ENCODE measurements at regions not wholly inside any gene's neighbourhood (a gene's known extent, or its start where the extent isn't known, plus 50 kb on each side); places are given as distances from the start of the nearest gene placed in this dataset.
"Not testable (repeated sequence)": the region's sequence is repeated elsewhere in the genome, so short reads cannot be mapped to it uniquely, and the experiment has no call there.

DNA sequence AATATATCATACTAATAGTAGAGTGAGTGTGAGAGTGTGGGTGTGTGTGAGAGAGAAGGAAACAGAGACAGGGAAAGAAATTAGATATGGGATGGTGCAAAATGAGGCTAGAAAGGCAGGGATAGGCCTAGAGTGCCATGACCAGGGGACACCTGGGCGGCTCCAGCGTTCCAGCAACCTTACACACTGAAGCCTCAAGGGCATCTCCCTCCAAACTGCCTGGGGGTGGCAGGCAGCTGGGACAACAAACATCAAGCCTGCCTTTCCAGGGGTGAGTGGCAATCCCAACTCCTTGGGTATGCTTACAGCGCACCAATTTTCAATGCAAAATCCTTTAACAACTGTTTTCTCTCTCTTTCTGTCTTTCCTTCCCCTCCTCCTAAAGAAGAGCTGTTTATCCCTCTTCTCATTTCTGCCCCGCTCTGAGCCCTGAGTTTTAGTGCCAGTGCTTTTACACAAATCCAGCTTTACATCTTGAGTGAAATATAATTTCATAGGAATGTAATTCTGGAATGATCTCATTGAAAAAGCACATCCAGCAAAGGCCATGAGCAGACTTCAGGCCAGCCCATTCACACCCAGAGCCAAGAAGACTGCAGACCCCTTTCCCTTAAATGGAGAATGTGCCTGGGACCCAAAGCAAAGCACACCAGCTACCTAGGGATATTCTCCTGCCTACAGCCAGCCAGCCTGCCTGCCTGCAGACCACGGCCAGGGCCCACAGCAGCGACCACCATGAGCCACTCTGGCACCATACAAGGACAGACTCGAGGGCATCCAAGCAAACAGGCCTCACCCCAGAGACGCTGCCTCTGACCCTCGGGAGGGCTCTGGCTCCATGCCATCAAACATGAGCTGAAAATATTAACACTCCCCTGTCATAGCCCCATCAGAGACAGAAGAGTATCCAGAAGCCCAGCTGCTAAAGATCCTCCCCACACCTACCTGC lies 90.3 kb downstream of the RPL27A start:
- no peak for DNase-seq (ENCODE audit: low spot score)

DNA sequence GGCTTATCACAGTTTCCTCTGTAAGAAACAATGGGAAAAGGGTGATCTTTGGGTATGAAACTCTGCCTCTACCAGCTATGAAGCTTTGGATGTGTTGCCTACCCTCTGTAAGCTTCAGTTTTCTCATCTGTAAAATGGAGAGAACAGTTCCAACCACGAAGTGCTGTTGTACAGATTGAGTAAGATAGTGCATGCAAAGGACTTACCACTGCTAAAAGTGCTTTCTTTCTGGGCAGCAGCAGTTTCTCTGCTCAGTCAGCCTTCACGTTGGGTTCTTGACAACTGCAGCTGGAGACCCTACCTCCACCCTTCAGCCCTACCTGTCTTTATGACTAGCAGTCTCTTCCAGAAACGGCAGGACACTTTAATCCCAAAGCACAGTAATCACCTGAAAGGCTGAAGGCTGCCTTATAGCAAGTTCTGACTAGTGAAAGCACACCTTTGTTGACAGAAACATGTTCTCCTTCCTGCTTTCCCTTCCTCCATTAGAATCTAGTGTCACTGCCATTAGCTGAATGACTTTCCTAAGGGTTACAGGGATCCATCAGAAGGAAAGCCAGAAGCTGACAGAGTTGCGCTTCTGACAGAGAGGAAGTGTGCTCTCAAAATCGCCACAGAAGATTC lies 91.4 kb downstream of the RPL27A start:
- DNase-seq (ENCODE audit: low spot score): no peak

DNA sequence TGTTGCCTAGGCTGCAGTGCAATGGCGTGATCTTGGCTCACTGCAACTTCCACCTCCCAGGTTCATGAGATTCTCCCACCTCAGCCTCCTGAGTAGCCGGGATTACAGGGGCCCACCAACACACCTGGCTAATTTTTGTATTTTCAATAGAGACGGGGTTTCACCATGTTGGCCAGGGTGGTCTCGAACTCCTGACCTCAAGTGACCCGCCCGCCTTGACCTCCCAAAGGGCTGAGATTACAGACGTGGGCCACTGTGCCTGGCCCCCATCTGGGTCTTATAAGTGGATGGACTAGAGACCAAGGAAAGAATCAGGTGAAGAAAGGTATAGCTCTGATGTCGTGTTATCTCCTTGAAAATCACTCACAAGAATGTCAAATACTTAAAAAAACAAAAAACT lies 92.3 kb downstream of the RPL27A start:
- not testable (repeated sequence) for DNase-seq (ENCODE audit: low spot score)

DNA sequence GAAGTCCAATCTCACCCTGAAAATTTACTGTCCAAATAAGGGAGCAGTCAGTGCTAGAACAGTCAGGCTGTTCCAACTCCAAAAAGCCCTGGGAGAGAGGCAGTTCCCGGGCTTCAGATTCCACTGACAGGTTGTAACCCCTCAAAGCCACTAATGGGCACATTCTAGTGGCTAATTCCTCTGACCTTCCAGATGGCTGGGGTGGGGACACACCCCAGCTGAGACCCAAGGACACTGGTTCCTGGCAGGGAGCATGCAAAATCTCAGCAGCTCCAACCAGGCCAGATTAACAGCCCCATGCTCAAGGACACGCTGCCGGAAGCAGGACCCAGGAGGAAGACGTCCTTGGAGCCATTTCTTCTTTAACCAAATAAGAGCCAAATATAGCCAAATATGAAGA lies 92.7 kb downstream of the RPL27A start:
- DNase-seq (ENCODE audit: low spot score): no peak

DNA sequence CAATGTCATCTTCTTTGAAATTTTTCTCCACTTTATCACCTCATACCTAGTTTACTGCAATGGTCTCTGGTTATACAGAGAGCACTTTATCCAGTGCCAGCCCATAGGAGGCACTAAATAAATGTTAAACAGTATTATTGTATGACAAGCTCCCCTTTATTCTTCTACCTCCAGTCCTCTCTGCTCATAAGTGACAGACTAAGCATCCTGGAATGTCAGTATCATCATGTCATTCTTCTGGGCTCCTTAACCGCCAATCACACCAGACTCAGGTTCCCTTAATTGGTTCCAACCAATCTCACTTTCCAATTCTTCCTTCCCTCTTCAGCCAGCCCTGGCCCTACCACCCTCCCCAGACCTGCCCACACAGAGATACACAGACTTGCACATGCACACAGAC lies 93.1 kb downstream of the RPL27A start:
- no peak for DNase-seq (ENCODE audit: low spot score)

DNA sequence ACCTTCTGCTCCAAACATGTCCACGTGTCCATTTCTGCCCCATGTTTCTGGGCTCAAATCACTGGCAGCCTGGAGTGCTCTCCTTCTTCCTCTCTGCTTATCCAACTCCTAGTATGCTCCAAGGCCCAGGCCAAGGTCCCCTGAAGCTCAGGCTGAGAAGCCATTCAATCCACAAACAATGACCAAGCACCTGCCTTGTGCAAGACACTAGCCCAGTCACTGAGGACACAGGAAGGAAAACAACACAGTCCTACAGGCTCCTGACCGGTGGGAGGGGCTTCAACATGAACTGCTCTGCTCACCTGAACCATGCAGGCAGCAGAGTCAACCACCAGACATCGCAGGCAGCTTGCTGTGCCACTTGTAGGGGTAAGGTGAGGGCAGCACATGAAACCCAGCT lies 93.6 kb downstream of the RPL27A start:
- no peak for DNase-seq (ENCODE audit: low spot score)

DNA sequence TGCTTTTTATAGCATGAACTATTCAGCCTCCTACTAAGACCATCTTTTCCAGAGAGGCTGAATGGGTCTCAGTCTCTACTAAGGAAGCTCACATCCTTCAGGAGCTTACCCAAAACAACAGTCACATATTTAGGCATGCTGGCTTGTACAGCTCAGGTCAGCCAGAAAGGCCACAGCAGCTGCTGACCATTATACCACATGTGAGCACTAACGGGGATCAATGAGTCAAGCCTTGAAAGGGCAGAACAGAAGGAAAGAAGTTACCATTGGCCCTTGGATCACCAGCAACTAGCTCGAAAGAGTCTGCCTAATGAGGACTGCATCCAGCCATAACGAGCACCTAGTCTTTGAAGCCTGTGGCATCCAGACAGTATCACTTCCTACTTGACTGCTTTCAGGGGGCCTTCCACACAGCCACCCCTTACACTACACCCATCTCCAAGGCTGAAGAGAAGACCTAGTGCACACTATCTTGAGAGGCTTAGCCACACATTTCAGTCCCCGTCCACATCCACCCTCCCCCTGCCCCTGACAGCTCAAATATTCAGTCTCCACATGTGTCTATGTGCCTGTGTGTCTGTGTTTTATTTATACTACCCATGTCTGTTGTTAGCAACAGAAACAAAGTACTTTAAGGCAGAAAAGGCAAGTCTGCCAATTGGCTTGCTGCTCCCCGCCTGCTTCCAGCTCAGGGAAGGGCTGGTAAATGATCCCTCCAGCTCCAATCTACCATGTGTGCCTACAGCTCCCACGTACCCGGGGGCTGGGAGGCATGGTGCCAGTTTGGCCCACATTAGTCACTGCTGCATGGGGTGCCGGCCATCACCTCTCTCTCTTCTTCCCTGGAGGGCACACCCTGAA lies 95.5 kb downstream of the RPL27A start:
- DNase-seq (ENCODE audit: low spot score): no peak

DNA sequence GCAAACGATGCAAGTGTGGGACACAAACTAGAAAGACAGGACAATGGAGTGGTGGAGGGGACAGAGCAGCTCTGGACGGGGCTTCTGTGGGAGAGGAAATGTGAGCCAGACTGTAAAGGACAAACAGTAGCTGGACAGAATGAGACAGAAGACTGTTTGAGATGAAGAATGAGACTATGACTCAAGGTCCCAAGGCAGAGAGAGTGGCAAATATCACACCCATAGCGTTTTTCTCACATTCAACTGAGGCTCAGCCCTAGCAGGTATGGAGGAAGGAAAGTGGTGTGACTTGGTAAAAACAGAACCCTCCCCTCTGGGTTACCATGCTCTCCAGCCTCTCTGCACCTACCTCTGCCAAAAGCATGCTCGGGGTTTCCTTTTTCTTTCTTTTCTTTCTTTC lies 96.5 kb downstream of the RPL27A start:
- no peak for DNase-seq (ENCODE audit: low spot score)

DNA sequence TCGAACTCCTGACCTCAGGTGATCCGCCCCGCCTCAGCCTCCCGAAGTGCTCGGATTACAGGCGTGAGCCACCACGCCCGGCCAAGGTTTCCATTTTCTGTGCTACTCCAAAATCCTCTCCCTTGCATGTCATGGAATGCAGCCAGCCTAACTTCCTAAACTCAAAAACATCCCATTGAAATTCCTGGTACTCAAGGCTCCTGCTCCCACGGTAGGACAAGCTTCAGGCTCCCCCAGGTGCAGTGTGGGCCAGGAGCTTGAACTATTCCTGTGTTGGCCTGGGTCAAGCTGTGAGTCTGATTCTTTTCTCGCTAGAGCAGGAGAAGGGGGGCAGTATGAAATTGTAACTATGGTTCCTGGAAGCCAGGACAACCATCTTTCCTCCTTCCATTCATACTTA lies 97.1 kb downstream of the RPL27A start:
- DNase-seq (ENCODE audit: low spot score): no peak

DNA sequence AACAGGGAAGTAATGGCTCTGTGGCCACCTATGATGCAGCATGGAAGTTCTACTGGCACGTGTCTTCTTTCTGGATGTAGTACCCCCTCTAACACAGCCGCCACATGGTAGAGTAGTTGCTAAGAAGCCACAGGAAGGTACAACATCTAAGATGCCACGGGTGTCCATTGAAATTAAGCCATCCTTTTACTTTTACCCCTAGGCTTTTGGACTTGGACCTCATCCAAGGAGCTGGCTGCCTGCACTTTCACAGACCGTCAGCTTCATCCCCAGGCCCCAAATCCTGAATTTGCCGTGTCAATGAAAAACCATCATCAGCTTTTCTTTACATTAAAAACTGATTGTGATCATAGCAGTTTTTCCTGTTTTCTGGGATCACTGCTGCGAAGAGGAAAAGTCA lies 102.4 kb downstream of the RPL27A start:
- DNase-seq (ENCODE audit: low spot score): no peak

DNA sequence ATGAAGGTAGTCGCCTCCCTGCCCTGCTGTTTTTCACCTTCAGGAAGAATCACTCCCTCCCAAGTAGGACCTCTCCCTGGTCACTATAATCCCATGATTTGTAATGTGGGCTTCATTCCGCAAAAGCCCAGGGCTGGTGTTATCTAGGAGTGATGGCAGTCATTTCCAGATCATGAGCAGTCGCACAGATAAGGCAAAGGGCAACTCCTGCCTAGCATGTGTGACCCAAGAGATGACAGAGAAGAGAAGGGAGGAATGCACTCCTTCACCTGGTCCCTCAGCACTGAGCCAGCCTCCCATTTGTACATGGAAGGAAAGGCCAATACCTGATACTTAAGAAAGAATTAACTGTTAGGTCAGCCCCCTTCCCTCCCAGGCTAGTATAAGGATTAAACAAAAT lies 102.9 kb downstream of the RPL27A start:
- DNase-seq (ENCODE audit: low spot score): no peak

DNA sequence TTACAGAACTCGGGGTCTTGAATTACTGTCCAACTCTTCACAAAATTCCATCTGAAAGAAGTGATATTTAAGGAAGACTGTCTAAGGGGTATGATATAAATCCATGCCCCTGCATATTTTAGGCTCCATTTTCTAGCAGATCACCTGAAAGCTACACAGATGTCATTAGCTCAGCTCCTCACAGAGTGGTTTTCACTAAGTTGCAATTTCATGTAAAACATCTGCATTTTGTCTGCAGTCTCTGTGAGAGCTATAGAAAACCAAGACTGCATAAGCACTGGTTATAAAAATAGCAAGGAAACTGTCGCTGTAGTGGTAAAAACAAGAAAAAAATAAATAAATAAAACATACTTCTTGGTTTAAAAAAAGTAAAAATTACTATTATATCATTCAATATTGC lies 103.4 kb downstream of the RPL27A start:
- DNase-seq (ENCODE audit: low spot score): no peak

DNA sequence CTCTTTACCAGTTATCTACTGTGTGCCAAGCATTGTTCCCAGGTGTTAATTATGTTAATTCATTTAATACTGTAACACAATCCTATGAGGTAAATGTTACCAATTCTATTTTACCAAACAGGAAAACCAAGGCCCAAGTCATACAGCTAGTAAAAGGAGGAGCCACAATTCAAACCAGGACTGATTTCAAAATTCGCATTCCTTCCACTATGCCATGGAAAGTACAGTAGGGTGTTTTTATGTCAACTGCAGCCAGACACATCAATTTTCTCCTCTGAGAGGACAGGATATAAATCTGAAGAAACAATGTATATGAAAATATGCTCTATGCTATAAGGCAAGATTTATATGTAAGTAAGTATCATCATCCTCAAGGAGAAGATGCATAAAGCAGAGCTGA lies 104.3 kb downstream of the RPL27A start:
- DNase-seq (ENCODE audit: low spot score): no peak

DNA sequence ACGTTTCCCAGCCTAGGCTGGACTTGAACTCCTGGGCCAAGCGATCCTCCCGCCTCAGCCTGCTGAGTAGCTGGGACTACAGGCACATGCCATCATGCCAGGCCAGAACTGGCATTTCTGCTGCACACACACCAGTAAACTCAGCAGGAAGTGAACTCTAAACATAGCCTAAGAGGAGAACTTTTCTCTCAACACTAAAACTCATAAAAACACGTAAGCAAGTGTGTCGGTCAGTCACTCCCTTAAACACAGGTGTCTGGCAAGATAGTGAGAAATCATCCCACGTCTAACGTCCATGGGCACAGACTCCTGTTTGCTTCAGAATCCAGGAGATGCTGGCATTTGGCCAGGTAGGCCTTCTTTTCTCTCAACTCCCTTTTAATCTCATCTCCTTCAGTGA lies 104.8 kb downstream of the RPL27A start:
- no peak for DNase-seq (ENCODE audit: low spot score)

DNA sequence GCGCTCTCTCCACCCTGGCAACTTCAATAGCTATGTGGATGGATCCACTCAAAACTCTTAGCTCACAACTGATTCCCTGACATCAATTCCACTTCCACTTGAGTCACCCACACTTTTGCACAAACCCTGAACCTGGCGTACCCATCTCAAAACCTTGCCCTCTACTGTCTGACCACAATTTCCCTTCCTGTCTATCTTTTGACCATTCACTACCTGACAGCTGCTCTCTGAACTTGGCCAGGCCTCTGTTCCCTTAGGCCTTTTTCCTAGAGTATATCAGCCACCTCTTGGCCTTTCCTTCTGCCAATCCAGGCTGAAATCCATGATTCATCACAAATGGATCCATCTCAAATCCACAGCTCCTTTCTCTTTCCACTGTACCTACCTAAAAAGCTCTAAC lies 106.0 kb downstream of the RPL27A start:
- DNase-seq (ENCODE audit: low spot score): no peak

DNA sequence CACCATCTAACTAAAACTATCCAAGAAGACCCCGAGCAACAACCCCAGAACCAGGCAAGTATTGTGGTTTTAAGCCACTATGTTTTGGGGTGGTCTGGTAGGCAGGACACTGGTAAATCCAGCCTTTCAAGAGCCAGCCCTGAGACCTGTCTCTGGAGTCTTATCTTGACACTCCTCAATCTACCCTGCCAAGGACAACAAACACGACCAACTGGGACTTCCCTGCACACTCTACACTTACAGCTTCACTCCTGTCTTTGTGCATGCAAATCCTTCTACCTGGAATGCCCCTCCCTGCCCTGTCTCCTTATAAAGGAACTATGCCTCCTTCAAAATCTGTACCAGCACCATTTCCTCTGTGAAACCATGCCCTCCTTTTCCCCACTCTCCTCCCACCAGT lies 107.3 kb downstream of the RPL27A start:
- DNase-seq (ENCODE audit: low spot score): no peak

DNA sequence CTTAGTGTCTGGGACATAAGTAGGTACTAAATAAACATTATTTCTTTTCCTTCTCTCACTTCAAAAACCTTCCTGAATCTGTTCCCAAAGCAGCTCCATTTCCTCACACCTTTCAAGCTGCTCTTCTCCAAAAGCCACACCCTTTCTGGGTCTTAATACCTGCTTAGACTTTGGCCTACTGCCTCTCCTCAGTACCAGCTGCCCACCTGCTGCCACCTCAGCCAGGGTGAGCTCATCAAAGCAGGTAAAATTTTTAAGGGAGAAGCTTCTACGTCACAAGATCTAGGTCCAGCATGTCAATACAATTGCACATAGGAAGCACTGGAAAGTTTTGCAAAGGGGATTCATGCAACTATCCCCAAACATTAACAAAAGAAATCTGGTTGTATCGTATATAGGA lies 108.4 kb downstream of the RPL27A start:
- DNase-seq (ENCODE audit: low spot score): no peak

DNA sequence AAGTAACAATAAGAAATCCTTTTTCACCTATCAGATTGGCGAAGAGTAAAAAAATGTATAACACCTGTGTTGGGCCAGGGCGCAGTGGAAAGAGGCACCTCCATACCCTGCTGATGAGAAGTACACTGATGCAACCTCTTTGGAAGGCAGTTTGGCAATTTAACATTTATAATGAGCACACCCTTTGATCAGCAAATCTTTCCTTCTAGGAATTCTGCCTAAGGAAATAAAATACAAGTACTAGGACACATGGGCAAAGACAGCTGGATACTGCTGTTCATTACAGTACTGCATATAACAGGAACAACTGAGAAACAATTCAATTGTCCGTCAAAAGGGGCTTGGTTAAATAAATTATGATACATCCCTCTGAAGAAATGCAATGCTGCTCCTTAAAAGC lies 110.1 kb downstream of the RPL27A start:
- no peak for DNase-seq (ENCODE audit: low spot score)

DNA sequence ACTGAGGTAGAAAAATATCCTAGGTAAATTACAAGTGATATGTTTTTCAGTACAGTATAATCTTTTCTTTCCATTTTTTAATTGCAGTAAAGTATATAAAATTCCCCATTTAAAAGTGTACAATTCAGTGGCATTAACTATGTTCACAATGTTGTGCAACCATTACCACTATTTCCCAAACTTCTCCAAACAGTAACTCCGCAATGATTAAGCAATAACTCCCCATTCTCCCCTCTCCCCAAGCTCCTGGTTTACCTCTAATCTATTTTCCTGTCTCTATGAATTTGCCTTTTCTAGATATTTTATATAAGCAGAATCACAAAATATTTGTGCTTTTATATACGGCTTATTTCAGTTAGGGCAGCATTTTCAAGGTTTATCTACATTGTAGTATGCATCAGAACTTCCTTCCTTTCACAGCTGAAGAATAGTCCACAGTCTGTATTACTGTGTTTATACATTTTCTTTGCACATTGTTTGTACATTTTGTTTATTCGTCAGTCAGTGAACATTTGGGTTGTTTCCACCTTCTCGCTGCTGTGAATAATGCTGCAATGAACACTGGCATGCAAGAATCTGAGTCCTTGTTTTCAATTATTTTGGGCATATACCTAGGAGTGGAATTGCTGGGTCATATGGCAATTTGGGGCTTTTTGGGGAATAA lies 110.7 kb downstream of the RPL27A start:
- DNase-seq (ENCODE audit: low spot score): no peak

DNA sequence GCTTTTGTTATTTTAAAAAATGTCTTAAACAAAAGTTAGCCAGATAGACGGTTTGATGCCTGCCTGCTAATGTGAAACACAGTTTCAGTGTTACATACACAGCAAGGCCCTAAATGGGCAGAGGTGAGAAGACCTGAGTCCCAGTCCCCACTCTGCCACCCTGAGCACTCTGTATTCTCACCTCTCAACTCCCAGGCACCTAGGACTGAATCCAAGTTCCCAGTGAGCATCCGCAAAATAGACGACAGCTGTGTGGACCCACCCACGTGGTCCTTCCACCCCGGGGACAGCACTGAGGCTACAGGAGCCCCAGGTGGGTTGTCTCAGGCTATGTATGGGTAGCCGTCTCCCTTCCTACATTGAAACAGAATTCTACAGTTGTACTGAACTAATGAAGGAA lies 111.5 kb downstream of the RPL27A start:
- DNase-seq (ENCODE audit: low spot score): no peak

DNA sequence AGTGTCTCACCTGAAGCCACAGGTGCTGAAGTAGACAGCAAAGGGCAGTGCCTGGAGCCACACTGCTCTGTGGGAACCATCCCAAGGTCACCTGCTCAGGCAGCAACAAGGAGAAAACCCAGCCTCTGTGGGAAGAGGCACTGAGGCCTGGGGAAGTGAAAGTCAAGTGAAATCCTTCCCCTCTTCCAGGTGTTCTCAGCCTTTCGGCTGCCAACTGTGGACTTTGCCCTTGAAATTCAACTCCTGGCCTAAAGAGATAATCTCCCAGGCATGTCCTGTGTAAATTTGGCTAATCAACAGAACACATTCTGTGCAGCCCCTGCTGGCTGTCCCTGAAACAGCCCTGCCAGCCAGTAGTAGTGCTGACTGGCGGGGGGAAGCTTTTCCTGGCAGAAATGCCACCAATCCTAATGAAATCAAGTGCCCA lies 112.1 kb downstream of the RPL27A start:
- DNase-seq (ENCODE audit: low spot score): no peak

DNA sequence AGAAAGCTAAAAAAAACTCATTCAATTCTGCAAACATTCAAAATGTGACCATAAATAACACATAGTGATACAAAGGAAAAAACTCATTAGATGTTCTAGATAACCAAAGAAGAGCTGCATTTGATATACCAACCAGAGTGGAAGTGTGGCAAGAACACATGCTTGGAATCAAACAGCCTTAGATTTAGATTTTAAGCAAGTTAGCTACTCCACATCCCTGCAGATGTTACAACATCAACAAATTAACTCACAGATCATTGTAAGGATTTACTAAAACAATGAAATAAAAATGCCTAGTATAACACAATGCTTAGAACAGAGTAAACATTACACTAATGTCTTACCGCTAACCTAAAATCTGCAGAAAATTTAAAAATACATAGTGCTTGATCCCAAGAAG lies 114.0 kb upstream of the AKIP1 start:
- DNase-seq (ENCODE audit: low spot score): no peak
